ENCODE measurements at regions not wholly inside any gene's neighbourhood (a gene's known extent, or its start where the extent isn't known, plus 50 kb on each side); places are given as distances from the start of the nearest gene placed in this dataset.

- TF ChIP-seq CTCF (IDR thresholded peaks at IDR 0.05; ENCODE audit: low read depth, low read length) = no peak
- no peak for TF ChIP-seq EZH2phosphoT487 (IDR thresholded peaks at IDR 0.05; ENCODE audit: low read depth)
These were observed 512.0 kb downstream of the DACH1 start for GRCh38 chr13:71355010-71355409.

Data from OCI-LY3 (cell line).